SK-N-SH treated with all-trans-retinoic acid at 6 μM for 48 hours (cell line): ENCODE measurements at regions not wholly inside any gene's neighbourhood (a gene's known extent, or its start where the extent isn't known, plus 50 kb on each side); places are given as distances from the start of the nearest gene placed in this dataset.
"Not testable (repeated sequence)": the region's sequence is repeated elsewhere in the genome, so short reads cannot be mapped to it uniquely, and the experiment has no call there.

Experiments used
- ARNTL ChIP-seq: fragments of 450-650 bp; formaldehyde crosslinking; IDR thresholded peaks from 2 replicates; pipeline ENCODE4 v1.5.0; 2020; ENCODE audit warnings: low read depth, mild to moderate bottlenecking, moderate library complexity, borderline replicate concordance
- CREB5 ChIP-seq: fragments of 250-450 bp; sonication (Bioruptor Pico); IDR thresholded peaks from 2 replicates; pipeline ENCODE4 v1.5.1; 2020; ENCODE audit warnings: low read depth, mild to moderate bottlenecking, moderate library complexity
- CSDC2 ChIP-seq: fragments of 250-450 bp; sonication (Bioruptor Pico); IDR thresholded peaks from 2 replicates; pipeline ENCODE4 v1.5.0; 2020; ENCODE audit warnings: mild to moderate bottlenecking, moderate library complexity
- CSRNP3 ChIP-seq: fragments of 250-450 bp; sonication (Bioruptor Pico); IDR thresholded peaks from 2 replicates; pipeline ENCODE4 v1.5.1; 2021; ENCODE audit warnings: mild to moderate bottlenecking, moderate library complexity
- ISL1 ChIP-seq: fragments of 250-450 bp; sonication (Bioruptor Pico); IDR thresholded peaks from 2 replicates; pipeline ENCODE4 v2.1.2; 2022; ENCODE audit warnings: mild to moderate bottlenecking, moderate library complexity
- OSR1 ChIP-seq: fragments of 250-450 bp; sonication (Bioruptor Pico); IDR thresholded peaks from 2 replicates; pipeline ENCODE4 v1.8.0; 2022; ENCODE audit warnings: moderate library complexity, mild to moderate bottlenecking, inconsistent platforms
- PATZ1 ChIP-seq: fragments of 250-450 bp; sonication (Bioruptor Pico); IDR thresholded peaks from 2 replicates; pipeline ENCODE4 v1.8.0; 2020; ENCODE audit warnings: mild to moderate bottlenecking, moderate library complexity, borderline replicate concordance
- RARB ChIP-seq: fragments of 250-450 bp; sonication (Bioruptor Pico); IDR thresholded peaks from 2 replicates; pipeline ENCODE4 v1.8.0; 2021; ENCODE audit warnings: mild to moderate bottlenecking, moderate library complexity
- SNAI2 ChIP-seq: fragments of 250-450 bp; sonication (Bioruptor Pico); IDR thresholded peaks from 2 replicates; pipeline ENCODE4 v1.5.0; 2020; ENCODE audit warnings: mild to moderate bottlenecking, moderate library complexity
- TSHZ2 ChIP-seq: fragments of 250-450 bp; sonication (Bioruptor Pico); IDR thresholded peaks from 2 replicates; pipeline ENCODE4 v1.5.0; 2020; ENCODE audit warnings: mild to moderate bottlenecking, moderate library complexity
- ZC3H10 ChIP-seq: fragments of 250-450 bp; sonication (Bioruptor Pico); IDR thresholded peaks from 2 replicates; pipeline ENCODE4 v1.5.1; 2021; ENCODE audit warnings: mild to moderate bottlenecking, moderate library complexity
- ZFP3 ChIP-seq: fragments of 250-450 bp; sonication (Bioruptor Pico); IDR thresholded peaks from 2 replicates; pipeline ENCODE4 v1.5.0; 2020; ENCODE audit warnings: mild to moderate bottlenecking, moderate library complexity
- ZNF8 ChIP-seq: fragments of 450-650 bp; formaldehyde crosslinking; IDR thresholded peaks from 2 replicates; pipeline ENCODE4 v1.5.0; 2020; ENCODE audit warnings: mild to moderate bottlenecking, moderate library complexity

- TF ChIP-seq CSDC2; ARNTL (CRISPR knock-in tag); TSHZ2 (CRISPR knock-in tag); ZFP3 (CRISPR knock-in tag); RARB; PATZ1 (CRISPR knock-in tag); OSR1 (CRISPR knock-in tag); ZC3H10 (CRISPR knock-in tag); ISL1; CREB5 (CRISPR knock-in tag); SNAI2 (CRISPR knock-in tag); CSRNP3: not testable (repeated sequence)
- peak; percentile 82 for TF ChIP-seq ZNF8 (CRISPR knock-in tag)
Observed at GRCh38 chr17:70953140-70953539, 783.8 kb downstream of the KCNJ2 start.
